GM12865 (cell line): ENCODE measurements at regions not wholly inside any gene's neighbourhood (a gene's known extent, or its start where the extent isn't known, plus 50 kb on each side); places are given as distances from the start of the nearest gene placed in this dataset.
"Not testable (repeated sequence)": the region's sequence is repeated elsewhere in the genome, so short reads cannot be mapped to it uniquely, and the experiment has no call there.

ENCODE experiments used
- DNase-seq: peaks from one replicate; pipeline ENCODE4 v3.0.0; 2010; ENCODE audit warnings: low read depth
- H3K4me3 ChIP-seq: 2 replicates; pipeline ENCODE4 v1.5.1; 2011; ENCODE audit warnings: mild to moderate bottlenecking, low read depth, low read length, control low read depth
- TF ChIP-seq, protein P1 (sequence below): IDR thresholded peaks from 2 replicates; pipeline ENCODE4 v1.5.1; 2011; ENCODE audit warnings: low read length, control low read depth, low read depth, inconsistent platforms; ENCODE audit not compliant: insufficient read depth; ENCODE audit errors: missing control alignments

DNA sequence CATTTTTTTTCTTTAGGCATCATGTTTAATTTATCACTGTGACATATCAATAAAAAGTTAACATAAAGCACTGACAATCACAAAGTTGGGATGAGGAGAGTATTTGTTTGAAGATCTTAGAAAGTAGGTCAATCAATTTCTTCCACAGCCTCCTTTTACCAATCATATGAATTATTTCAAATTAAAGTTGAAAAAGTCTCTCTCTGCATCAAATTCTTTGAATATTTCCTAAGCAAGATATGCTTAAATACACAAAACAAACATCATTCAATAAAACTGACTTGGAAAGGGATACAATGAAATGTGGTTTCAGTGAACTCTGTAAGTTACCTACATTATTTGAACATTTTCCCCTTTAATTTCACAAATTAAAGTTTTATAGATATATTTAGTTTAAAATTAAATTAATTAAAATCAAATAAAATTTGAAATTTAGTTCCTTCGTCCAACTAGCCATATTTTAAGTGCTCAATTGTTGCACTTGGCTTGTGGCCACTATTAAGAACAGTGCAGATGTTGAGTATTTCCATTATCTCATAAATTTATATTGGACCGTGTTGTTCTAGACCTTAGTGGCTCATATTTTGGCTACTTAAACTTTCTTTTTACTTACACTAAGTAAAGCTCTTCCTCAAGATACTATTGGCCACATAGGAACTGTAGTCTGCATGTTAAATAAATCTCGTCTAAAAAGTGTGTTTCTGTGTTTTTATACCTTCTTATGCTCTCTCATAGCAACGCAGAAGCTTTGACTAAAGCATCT is 949.7 kb upstream of the NUDT12 start:
- TF ChIP-seq, protein P1, sequence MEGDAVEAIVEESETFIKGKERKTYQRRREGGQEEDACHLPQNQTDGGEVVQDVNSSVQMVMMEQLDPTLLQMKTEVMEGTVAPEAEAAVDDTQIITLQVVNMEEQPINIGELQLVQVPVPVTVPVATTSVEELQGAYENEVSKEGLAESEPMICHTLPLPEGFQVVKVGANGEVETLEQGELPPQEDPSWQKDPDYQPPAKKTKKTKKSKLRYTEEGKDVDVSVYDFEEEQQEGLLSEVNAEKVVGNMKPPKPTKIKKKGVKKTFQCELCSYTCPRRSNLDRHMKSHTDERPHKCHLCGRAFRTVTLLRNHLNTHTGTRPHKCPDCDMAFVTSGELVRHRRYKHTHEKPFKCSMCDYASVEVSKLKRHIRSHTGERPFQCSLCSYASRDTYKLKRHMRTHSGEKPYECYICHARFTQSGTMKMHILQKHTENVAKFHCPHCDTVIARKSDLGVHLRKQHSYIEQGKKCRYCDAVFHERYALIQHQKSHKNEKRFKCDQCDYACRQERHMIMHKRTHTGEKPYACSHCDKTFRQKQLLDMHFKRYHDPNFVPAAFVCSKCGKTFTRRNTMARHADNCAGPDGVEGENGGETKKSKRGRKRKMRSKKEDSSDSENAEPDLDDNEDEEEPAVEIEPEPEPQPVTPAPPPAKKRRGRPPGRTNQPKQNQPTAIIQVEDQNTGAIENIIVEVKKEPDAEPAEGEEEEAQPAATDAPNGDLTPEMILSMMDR, result no peak
- H3K4me3 ChIP-seq, result no peak overlapping the region
- DNase-seq, result no peak

DNA sequence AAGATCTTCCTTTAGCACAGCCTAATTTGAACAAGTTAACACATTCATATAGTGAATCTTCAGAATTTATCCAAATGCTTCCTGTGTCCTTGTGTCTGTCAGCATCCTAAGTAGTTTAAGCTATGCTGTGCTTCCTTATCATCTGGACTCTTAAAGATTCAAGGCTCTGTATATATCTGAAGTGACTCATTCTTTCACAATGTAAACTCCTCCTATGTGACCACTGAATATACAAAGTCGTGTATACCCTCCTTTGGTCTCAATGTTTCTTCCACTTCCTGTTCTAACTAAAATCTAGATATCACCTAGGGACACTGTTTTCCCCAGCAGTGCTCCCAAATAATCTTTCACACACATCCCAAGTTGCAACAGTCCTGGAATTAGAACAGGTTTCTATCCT is 935.7 kb upstream of the NUDT12 start:
- no peak for DNase-seq
- TF ChIP-seq, protein P1, result no peak

DNA sequence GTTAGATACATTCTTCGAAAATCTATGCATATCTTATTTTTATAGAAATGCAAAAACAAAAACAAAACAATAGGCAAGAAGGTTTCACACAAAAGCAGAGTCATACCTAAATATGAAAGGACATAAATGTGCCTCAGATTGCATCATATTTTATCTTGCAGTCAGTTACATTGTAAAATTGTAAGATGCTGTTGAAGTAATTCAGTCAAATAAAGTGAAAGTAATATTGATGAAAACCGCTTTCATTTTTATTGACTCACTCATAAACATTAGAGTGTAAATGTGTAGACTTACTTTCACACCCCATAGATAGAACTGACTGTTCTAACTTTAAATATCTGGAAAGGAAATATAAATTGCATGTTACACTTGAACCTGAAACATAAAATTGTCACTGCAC is 931.5 kb upstream of the NUDT12 start:
- H3K4me3 ChIP-seq, result no peak overlapping the region
- TF ChIP-seq, protein P1, result no peak
- DNase-seq, result no peak

More for the DNA sequence above, 935.7 kb upstream of the NUDT12 start:
- H3K4me3 ChIP-seq, result no peak overlapping the region

DNA sequence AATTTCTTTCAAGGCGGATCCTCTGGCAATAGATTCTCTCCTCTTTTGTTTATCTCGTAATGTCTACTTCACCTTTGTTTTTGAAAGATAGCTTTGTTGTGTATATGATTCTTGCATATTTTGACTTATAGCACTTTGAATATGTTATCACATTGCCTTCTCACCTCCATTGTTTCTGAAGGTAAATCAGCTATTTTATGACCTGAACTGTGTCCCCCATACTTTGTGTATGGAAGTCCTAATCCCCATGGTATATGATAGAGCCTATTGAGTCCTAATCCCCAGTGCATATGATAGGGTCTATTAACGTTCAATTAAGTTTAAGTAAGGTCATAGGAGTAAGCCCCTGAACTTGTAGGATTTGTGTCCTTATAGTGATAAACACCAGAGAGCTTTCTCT is 910.2 kb upstream of the NUDT12 start:
- no peak for DNase-seq
- H3K4me3 ChIP-seq, result no peak overlapping the region
- TF ChIP-seq, protein P1, result no peak

DNA sequence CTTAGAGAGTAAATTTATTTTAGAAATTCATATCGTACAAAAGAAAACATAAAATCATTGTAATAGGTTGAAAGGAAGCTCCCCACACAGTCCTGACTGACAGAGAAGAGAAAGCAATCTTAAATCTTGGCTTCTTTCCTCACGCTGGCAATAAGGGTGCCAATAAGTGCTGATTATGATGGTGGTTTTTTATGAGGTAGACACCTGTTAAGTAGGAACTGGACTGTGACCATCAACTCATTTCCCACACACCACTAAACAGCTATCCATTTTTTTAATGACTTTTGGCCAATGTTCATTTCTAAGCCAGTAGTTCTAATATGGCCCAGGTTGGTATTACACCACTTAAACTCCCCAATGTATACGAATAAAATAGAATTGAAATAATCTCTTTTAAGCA is 893.5 kb upstream of the NUDT12 start:
- TF ChIP-seq, protein P1, result no peak
- no peak overlapping the region for H3K4me3 ChIP-seq
- DNase-seq, result no peak

DNA sequence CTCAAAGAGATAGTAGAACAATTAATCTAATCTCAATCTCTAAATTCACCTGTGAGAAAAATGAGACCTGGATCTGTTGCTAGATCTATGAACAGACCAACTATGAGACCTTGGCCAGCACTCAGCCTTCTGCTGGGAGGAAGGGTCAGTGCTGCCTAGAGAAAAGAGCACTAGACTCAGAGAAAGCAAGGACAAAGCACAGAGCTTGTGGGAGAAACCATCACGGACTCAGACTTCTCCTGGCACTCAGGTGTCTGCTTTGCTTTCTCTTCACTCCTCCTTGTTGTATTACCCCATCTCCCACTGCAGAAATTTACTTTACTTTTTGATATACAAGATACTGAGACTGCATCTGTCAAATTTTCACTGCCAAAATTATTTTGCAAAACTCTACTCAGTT is 890.0 kb upstream of the NUDT12 start:
- DNase-seq, result no peak
- H3K4me3 ChIP-seq, result no peak overlapping the region
- TF ChIP-seq, protein P1, result no peak

DNA sequence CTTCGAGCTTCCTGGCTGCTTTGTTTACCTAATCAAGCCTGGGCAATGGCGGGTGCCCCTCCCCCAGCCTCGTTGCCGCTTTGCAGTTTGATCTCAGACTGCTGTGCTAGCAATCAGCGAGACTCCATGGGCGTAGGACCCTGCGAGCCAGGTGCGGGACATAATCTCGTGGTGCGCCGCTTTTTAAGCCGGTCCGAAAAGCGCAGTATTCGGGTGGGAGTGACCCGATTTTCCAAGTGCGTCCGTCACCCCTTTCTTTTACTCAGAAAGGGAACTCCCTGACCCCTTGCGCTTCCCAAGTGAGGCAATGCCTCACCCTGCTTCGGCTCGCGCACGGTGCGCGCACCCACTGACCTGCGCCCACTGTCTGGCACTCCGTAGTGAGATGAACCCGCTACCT is 889.3 kb upstream of the NUDT12 start:
- DNase-seq, result not testable (repeated sequence)

More for the DNA sequence above, 889.3 kb upstream of the NUDT12 start:
- not testable (repeated sequence) for H3K4me3 ChIP-seq
